ENCODE measurements at regions not wholly inside any gene's neighbourhood (a gene's known extent, or its start where the extent isn't known, plus 50 kb on each side); places are given as distances from the start of the nearest gene placed in this dataset.

- TF ChIP-seq CTCF (conservative IDR thresholded peaks at IDR 0.05; ENCODE audit: low read depth, low read length) (no peak), EZH2 (IDR thresholded peaks at IDR 0.05; ENCODE audit: borderline replicate concordance, low read depth, low read length, poor library complexity, severe bottlenecking) (no peak)
These were observed 50.5 kb upstream of the FBRSL1 start for GRCh38 chr12:132439333-132439904.
